Fibroblast of pulmonary artery (primary cell): ENCODE measurements at regions not wholly inside any gene's neighbourhood (a gene's known extent, or its start where the extent isn't known, plus 50 kb on each side); places are given as distances from the start of the nearest gene placed in this dataset.

Source experiments
- DNase-seq: peaks from one replicate; pipeline ENCODE4 v3.0.0-alpha.2; 2010; ENCODE audit warnings: low read depth
- H3K4me3 ChIP-seq: replicated peaks from 2 replicates; pipeline ENCODE4 v1.5.1; 2011; ENCODE audit warnings: low read depth, mild to moderate bottlenecking, control low read depth, low read length, moderate library complexity
- CTCF ChIP-seq: IDR thresholded peaks from 2 replicates; pipeline ENCODE4 v1.5.1; 2011; ENCODE audit warnings: mild to moderate bottlenecking, control low read depth, low read length, inconsistent platforms; ENCODE audit errors: missing control alignments

- no peak for TF ChIP-seq CTCF
- no peak for DNase-seq
- H3K4me3 ChIP-seq = no peak overlapping the region
These were observed 621.4 kb downstream of the POM121L12 start for GRCh38 chr7:53656881-53657280.

GRCh38 chr7:53657586-53657985 lies 622.2 kb downstream of the POM121L12 start:
- no peak overlapping the region for H3K4me3 ChIP-seq
- TF ChIP-seq CTCF = no peak
- no peak for DNase-seq

GRCh38 chr7:53658951-53659350 lies 623.5 kb downstream of the POM121L12 start:
- DNase-seq = no peak
- no peak for TF ChIP-seq CTCF
- no peak overlapping the region for H3K4me3 ChIP-seq

GRCh38 chr7:53661645-53662217 lies 626.3 kb downstream of the POM121L12 start:
- no peak overlapping the region for H3K4me3 ChIP-seq
- TF ChIP-seq CTCF = no peak
- no peak for DNase-seq

- DNase-seq = no peak
- no peak overlapping the region for H3K4me3 ChIP-seq
- TF ChIP-seq CTCF = no peak
These were observed 637.2 kb downstream of the POM121L12 start for GRCh38 chr7:53672681-53673080.

GRCh38 chr7:53675835-53676234 lies 640.4 kb downstream of the POM121L12 start:
- no peak for TF ChIP-seq CTCF
- no peak for DNase-seq
- H3K4me3 ChIP-seq = no peak overlapping the region

GRCh38 chr7:53684693-53685092 lies 649.3 kb downstream of the POM121L12 start:
- TF ChIP-seq CTCF = no peak
- no peak overlapping the region for H3K4me3 ChIP-seq
- DNase-seq = no peak
